Activated T-cell treated with anti-CD3 and anti-CD28 coated beads, Interleukin-2, amount 50 U/mL, for 1 hour (primary cell): ENCODE measurements at regions not wholly inside any gene's neighbourhood (a gene's known extent, or its start where the extent isn't known, plus 50 kb on each side); places are given as distances from the start of the nearest gene placed in this dataset.

Source experiments
- DNase-seq: peaks from one replicate; pipeline ENCODE4 v3.0.0-alpha.2; 2020

DNA sequence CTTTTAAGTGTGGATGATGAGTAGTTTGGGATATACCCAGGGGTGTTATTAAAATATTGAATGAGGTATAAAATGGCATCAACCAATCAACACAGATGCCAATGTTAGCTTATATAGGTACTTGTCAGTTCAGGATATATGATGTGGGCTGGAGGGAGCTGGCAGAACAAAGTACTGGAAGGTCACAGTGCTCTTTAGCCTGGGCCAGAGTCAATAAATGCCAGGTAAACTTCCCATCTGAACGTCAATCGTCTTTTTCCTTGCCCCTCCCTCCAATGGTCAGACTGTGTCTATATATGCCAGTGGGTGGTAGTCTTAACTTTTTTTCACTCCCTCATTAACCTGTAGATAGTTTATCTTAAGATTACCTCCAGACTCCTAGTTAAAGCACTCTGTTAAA lies 140.8 kb upstream of the RBMS1 start:
- DNase-seq = no peak

DNA sequence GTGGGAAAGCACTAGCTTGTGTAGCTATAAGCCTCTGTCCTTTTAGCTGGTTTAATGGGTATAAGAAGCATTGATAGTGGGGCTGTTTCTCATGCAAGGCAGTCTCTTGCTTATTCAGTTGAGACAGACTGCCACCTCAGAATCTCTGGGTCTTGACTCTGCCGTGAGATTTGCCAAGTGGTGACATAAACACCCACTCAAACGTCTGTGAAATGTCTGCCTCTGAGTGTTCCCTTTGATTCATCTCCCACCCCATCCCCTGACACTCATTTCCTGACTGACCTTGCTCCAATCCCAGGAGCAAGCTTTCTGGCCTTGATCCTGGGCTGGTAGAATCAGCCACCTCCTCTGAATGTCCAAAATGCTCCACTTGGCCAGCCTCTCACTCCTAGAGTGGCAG lies 141.9 kb upstream of the RBMS1 start:
- no peak for DNase-seq

DNA sequence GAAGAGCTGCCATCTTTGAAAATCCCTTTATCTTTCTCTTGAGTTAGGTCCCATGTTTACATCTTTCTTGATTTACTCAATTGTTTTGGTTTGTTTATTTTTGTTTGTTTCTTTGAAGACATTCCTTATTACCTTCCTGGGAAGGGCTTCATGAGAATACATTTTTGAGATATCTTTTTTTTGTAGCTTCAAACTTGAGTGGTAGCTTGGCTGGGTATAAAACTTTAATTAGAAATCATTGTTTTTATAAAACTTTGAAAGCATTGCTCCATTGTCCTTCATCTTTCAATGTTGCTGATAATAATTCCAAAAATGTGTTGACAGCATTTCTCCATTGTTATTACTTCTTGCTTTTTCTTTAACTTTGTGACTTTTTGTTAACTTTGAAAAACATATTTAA lies 145.9 kb upstream of the RBMS1 start:
- no peak for DNase-seq

DNA sequence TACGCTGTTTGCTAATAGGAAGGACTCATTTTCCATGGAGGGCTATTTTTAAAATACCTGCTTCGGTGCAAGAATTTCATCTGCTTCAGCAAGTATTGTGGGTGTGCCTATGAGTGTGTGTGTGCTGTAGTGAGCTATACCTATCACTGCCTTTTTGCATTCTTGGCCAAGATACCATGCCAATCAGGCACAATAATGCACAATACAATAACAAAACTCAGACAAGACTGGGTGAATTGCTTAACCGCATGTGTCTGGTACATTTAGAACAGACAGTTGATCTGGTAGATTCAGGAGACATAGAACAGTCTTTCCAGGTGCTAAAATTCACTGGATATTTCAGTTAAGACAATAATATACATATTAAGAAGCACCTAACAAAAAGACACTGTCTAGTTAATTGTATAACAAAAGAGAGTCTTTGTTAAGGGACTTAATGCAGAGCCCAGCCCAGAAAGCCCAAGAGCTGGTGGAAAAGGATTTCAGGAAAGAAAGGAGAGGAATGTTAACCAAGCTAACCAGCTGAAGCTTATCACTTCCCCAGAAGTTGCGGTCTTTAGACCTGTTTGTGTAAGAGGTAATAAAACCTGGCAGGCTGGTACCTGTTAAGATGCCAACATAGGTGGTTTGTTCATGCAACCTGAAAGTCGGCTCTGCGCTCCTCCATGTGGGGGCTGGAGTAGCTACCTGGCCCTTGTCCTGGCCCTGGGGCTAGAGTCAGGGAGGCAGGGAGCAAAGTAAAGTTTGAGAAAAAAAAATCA lies 153.3 kb upstream of the RBMS1 start:
- no peak for DNase-seq

DNA sequence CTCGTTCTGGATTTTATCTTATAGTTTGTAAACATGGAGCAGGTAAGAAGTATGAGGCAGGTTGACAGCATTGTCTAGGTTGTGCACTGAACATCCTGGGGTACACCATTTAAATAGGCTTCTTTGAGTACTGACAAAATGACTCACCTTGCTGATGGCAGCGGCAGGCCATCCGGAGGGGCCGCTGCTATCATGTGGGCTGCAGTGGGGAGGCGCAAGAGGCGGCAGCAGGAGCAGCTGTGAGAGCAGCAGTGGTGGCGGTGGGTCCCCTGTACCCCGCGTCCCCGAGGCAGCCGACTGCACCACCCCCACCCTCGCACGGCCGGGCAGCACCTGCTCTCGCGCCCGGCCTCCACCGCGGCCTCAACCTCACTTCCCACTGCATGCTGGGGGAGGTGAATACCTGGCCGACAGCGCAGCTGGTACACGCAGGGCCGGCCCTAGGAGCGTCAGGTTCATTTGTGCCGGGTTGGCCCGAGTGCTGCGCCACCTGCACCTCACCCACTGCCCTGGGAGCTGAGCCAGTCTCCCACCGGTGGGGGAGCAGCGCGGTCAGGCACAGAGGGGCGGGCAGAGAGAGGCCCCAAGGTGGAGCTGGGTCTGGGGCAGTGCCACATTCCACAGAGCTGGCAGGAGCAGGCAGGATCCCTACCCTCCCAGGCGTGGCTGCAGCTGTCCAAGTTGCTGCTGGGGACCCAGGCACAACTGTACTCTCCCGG lies 154.5 kb upstream of the RBMS1 start:
- no peak for DNase-seq

DNA sequence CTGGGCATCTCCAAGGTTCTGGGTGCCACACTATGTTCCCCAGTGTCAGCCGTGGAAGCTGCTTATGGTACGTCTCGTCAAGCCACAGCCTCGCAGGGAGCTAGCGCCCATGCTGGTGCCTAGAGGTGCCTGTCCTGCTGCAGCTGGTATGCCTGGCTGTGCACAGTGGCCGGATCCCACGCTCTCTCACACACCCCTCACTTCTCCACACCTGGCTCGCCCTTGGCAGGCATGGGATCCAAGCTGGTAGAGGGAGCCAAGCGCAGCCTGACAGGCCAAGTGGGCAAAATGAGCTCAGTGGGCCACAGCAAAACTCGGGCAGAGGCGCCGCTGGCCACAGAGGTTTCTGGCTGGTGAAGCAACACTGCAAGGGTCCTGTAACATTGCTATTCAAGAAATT lies 156.1 kb upstream of the RBMS1 start:
- DNase-seq = no peak

DNA sequence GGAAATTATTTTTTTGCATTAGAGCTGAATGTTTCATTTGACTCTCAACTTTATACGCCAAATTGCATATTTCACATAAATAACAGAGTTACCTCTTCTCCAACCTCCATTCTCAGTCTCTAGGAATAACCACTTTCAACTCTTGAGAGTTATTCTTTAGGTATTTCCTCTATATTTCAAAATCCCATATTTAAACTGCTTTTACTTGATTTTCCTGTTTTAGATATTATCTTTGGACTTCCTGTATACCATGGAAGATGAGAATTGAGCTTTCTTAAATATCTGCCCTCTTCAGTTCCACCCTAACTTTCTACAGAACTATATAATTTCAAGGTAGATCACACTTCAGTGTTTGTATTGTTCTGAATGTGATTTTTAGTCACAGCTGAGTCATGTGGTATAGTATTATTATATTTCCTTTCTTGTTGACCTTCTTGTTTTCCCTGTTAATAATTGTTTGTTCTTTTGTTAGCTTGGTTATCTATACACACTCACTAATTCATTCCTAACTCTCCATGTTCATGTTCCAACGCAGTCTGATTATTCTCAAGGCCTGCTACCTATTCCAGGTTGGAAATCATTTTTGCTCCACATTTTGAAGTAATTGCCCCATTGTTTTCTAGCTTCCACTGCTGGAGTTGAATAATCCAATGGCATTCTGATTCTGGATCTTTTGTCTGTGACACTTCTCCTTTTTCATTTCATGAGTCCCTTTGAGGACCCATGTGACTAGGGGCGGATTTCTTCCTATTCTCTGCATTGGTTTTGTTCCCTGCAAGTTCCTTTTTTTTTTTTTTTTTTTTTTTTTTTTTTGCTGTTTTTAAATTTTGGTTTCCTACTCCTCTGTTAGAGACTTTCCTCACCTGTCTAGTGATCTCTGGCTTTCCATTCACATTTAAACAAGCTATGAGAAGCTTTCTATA lies 156.8 kb upstream of the RBMS1 start:
- no peak for DNase-seq

DNA sequence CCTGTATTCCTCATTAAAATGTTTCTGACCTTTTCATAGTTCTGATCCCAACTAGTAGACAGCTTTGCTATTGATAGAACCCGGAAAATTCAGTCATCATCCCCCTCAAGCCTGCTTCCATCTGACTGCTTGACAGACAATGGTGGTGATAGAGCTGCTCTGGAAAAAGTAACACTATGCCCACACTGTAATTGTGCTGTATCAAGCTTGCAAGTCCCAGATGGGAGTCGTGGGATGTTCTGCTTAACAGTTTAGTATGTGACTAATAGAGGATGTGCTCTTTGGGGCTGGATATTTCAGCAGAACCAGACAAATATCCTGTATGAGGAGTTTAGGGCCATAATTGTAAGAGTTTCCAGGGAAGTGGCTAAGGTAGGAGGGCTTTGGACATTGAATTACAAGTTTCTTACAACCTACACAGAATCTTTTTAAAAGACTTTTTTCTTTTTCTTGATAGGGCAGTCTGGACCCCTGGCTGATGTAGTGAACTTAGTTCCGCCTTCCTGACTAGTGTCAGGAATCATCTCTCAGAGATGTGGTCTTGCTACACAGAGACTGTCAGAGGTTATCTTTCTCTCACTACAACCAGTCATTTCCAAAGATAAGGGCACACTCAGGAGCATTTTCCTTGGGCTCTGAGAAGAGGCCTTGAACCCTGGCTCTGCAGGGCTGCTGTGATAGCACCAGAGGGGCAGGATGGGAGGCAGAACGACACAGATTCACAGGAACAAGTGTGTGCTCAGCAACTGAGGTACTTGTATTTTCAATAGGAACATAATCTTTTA lies 158.0 kb upstream of the RBMS1 start:
- no peak for DNase-seq

DNA sequence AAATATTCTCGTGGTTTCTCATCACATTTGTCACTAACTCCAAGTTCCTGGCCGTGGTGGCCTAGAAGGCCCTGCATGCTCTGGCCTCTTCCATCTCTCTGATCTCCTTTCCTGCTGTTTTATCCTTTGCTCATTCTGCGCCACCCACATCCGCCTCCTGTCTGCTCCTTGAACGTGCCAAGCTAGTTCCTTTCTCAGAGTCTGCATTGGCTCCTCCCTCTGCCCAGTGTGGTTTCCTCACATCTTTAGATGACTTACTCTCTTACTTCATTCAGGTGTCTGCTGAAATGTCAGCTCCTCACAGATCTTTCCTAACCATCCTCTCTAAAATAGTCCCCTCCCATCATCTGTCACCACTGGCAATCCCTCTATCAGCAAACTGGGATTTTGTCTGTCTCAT lies 158.6 kb upstream of the RBMS1 start:
- DNase-seq = peak; percentile 59

DNA sequence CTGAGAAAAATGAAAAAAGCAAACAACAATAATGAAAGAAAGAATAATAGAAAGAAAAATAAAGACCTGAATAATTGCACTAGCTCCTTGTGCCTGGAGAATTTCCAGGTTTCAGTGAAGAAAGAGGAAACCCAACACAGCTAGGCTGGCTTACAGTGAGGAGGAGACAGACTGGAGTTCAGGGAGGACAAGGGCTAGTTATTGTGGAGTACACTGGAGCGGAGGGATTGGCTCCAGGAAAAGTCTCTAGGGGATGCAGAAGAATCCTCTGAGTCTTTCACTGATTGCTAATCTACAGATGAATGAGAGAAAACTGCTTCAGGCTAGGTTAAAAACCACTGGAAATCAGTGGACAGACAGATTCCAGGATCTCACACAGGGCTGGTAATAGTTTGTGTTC lies 163.6 kb upstream of the RBMS1 start:
- no peak for DNase-seq

DNA sequence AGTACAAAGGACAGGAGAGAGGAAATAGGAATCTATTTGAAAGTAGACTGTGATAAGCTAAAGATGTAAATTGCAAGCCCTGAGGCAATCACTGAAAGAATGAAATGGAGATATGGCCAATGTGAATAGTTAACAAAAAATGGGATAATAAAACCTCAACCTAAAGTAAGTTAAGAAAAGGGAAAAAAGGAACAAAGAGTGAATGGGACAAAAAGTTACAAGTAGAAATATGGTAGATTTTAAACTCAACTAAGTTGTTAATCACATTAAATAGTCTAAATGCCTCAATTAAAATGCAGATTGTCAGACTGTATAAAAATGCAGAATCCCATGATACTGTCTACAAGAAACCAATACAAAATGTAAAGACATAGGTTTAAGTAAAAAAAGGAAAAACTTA lies 165.2 kb upstream of the RBMS1 start:
- no peak for DNase-seq

DNA sequence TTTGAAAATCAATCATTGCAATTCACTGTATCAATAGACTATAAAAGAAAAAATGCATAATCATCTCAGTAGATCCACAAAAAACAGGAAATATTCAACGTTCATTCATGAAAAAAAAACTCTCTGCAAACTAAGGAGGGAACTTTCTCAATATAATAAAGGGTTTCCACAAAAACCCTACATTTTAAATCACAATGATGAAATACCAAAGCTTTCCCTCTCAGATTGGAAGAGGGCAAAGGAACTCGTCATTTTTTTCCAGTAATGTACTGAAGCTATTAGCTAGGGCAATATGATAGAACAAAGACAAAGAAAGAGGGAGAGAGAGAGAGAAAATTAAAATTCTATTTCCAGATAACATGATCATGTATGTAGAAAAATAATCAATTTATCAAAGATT lies 167.1 kb upstream of the RBMS1 start:
- DNase-seq = no peak

DNA sequence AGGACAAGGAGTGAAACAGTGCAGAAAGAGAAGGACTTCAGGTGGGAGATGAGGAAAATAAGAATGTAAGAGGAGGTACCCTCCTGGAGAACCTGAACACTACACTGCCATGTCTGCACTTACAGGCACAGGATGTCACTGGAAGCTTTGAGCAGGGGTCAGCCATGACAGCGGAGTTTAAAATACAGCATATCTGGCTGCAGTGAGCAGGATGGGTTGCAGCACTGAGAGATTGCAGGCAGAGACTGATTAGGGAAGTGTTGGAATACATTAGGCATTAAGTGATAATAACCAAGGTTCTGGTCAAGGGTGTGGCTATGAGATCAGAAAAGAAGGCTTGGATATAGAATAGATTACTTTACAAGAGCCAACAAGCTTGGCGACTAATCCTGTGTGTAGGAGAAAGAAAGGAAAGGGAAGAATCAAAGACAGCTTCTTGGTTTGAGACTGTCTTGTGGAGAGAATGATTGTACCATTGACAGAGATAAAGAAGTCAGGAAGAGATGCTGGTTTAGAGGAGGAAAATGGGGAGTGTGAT lies 171.1 kb upstream of the RBMS1 start:
- no peak for DNase-seq

DNA sequence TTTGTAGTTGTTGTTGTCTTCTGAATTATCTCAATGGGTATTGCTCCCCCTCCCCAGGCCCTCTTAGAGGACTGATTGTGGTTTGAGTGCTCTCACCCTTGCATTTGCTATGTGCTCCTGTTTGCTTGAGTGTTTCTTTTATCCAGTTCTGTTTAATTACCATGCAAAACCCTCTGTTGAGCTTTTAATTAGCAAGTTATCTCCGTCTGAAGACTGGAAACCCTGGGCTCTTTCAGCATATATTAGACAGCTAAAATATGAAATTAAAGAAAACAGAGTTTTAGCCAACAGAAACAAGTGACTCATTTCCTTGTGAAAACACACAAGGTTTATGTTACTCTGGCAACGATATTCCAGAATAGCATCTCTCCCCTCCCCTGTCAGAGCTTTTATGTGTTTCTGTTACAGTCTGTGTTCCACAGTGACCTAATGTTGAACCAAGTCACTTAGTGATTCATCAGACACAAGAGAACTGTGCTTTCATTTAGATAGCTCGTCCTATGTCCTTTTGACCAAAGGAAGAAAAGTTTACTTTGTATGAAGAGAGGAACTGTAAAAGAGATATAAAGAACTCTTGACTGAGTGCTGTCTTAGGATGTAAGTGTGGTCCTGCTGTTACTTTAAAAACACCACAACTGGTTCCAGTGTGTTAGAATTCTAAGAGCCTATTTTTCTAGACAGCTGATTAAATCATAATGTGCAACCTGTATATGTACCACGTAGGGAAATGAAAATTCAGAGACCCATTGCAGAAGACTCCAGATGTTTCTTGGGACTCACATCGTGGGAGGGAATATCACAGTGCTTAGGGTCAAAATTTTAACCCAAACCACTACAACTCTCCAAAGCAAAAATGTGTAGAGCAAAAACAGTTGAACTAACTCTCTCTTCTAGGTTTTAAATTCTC lies 172.8 kb upstream of the RBMS1 start:
- no peak for DNase-seq

DNA sequence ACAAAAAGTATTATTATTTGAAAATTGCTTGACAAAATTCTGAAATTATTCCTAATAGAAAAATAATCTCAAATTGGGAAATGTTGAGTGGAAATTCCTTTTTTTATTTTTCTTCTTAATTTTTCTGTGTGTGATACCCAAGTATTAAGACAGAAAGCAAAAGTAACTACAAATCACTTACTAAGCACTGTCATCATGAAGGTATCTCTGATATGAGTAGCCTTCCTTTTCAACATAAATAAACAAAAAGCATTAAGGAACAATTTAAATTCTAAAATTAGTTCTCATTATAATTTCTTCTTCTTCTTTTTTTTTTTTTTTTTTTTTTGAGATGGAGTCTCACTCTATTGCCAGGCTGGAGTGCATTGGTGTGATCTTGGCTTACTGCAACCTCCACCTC lies 174.2 kb upstream of the RBMS1 start:
- DNase-seq = no peak

DNA sequence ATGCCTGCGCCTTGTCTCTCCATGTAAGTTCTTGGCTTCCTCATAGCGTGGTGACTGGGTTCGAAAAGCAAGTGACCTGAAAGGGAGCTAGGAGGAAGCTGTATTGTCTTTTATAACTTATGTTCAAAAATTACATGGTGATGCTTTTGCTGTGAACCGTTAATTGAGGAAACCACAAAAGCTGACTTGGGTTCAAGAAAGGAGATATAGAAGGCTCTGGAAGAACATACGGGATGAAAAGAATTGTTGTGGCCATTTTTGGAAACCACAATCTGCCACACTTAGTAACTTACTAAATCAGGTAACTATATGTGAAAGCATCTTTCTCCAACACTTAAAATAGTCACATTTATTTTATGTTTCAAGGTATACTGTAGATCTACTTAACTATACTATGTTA lies 177.0 kb upstream of the RBMS1 start:
- DNase-seq = no peak

DNA sequence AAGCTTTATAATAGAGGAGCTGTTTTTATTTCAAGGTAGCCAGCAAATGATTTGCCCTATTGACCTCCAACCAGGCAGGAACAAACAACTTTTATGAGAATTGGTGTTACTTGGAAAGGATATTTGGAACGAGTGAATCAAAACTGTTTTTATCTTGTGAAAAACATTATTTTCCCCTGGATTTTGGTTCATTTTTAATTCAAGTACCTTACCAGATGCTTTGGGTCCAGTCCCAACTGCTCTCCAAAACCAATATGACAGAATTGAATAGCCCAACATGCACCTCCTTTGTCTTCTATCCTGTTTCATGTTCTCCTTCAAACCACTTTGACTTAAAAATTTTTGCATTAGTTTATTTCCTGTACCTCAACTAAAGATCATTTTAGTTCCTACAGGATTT lies 178.6 kb upstream of the RBMS1 start:
- no peak for DNase-seq

DNA sequence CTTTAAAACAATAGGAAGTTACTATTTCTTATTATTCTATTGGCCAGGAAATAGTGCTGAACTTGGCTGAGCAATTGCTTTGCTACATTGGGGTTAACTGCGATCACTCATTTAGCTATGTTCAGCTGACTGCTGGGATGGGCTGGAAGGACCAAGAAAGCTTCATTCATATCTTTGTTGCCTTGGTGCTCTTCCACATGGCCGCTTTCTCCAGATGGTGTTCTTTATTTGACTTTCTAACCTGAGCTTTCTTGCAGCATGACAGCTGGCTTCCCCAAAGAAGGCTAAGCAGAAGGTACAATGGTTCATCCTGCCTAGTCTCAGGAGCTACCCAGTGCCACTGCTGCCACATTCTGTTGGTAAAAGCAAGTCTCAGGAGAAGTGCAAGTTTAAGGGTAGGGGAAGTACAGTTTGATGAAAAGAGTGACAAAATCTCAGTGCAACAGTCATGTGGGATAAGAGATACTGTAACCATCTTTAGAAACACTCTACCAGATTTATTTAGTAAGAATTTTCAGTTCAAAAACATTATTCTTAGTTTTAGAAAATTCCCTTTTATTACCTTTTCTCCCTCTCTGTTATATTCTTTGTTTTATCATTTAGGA lies 180.6 kb upstream of the RBMS1 start:
- no peak for DNase-seq

DNA sequence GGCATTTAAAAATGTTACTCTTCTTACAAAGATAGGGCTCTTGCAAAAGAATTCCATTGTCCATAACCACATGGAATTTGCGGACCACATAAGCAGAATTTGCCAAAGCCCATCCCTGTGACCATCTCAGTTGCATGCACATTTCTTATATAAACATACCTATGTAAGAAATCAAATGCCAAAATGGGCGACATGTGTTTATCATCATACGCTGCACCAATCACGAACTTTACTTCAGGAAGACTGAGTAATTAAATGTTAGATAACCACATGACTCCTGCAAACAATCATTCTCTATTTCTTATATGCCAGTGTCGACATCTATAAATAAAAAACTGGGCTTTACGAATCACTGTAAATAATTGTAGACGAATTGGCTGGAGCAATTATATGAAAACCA lies 186.1 kb upstream of the RBMS1 start:
- DNase-seq = no peak

DNA sequence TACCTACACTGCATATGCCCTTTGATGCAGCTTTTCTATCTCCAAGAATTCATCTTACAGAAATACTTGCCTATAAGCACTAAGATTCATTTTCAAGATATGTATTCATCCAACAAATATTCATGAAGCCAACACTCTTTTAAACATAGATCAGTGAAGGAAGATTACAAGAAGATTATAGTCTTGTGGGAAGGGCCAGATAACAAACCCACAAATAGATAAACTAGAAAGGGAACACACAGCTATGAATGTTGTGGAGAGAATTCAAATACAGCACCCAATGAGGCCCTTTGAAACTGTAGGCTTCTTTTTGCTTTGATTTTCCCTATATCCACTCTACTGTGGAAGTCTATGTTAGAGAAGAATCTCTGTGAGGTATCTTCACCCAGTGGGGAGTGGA lies 186.7 kb upstream of the RBMS1 start:
- DNase-seq = no peak

DNA sequence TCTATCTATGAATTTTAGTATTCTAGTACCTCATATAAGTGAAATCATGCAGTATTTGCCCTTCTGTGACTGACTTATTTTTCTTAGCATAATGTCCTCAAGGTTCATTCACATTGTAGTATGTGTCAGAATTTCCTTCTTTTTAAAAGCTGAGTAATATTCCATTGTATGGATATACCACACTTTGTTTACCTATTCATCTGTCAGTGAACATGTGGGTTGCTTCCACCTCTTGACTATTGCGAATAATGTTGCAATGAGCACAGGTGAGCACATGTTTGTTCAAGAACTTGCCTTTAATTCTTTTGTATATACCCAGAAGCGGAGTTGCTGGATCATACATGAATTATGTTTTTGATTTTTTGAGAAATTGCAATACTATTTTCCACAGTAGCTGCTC lies 187.4 kb upstream of the RBMS1 start:
- no peak for DNase-seq
